ENCODE measurements at regions not wholly inside any gene's neighbourhood (a gene's known extent, or its start where the extent isn't known, plus 50 kb on each side); places are given as distances from the start of the nearest gene placed in this dataset.

DNA sequence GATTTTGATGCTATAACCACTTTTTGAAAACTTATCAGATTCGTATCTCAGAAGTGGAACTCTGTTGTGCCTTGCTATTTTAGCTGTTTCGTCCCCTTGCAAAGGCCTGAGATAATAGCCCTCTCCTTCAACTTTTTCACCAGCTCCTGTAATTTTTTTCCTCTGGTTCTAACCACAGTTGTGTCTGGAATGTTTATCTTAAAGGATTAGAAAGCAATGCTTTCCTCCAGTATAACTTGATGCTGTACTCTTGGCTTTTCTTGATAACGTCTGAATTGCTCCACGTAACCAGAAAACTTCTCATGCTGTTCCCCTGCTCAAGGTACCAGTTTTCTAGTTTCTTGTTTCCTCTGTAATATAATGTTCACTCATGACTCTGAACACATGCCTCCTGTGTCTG, 209.4 kb downstream of the DTWD2 start:
- DNase-seq, result no peak

- no peak for DNase-seq
These were observed 211.1 kb downstream of the DTWD2 start for GRCh38 chr5:118777189-118777736.

DNA sequence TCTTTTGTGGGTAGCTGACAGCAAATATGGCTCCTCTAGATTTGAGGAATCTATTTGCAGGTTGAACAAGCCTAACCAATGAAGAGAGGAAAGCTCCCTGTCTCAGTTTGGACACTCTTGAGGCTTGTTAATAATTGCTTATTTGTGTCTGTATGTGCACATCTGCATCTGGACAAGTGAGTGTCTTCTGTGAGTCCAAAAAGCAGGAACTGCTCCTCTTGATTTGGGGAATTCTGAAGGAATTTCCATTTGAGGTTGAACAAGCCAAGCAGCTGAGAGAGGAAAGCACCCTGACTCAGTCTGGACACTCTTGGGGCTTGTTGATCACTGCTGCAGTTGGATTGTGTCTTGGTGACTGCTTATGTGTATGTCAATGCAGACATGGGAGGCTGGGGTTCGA, 211.6 kb downstream of the DTWD2 start:
- DNase-seq, result no peak

DNA sequence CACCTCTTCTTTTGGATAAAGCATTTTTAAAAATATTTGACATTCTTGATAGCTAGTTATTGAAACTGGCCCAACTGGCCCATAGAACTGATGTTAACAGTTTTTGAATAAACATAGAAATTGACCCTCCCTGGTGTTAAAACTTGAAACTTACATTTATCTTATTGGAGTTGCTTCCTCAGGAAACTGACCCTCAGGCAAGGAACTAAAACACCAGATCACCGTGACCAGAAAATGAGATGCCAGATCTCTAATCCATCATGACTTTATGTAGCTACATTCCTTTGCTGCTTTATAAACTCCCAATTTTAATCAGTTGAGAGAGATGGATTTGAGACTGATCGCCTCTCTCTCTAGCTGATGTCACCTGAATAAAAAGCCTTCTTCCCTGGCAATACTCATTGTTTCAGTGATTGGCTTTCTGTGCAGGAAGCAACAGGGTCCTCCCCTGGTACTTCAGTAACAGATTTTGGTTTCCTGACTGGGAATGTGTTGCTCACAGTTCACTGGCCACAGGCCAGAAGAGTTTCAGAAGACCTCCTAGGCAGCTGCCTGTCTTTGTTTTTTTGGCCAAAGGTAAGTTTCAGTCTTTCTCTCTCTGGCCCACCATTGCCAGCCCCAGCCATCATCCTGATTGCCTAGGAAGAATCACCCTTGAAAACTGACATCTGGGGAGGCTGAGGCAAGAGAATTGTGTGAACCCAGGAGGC, 212.4 kb downstream of the DTWD2 start:
- no peak for DNase-seq

DNA sequence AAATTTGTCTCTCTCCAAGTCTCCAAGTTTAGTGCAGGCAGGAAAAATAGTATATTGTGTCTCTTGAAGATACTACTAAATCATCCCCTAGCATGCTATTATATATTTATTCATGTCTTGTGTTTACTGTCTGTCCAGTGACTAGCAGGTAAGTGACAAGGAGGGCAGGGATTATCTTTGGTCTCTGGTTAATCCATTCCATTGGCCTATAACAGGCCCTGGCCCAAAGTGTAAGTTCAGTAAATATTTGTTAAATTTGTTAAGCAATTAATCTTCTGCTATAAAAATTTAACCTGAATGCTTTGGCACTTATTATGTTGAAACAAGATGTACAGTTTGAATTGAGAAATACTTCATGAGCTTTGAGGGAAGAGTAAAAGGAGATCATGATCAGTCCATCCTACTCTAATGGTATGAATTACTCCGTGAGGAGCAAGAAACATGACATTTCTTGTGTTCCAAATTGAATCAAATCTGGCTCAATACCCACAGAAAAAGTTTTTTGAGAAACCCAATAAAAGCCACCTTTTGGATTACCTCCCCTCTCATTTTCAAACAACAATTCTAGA, 219.7 kb downstream of the DTWD2 start:
- DNase-seq, result no peak

GRCh38 chr5:118762291-118762690, 226.1 kb downstream of the DTWD2 start:
- no peak for DNase-seq

- no peak for DNase-seq
These were observed 226.5 kb downstream of the DTWD2 start for GRCh38 chr5:118761814-118762213.

- DNase-seq, result no peak
These were observed 235.4 kb downstream of the DTWD2 start for GRCh38 chr5:118752969-118753368.

GRCh38 chr5:118736396-118736795, 252.0 kb downstream of the DTWD2 start:
- no peak for DNase-seq

GRCh38 chr5:118733394-118733793, 255.0 kb downstream of the DTWD2 start:
- DNase-seq, result no peak

GRCh38 chr5:118728191-118728590, 260.2 kb downstream of the DTWD2 start:
- DNase-seq, result no peak

GRCh38 chr5:118726891-118727290, 261.5 kb downstream of the DTWD2 start:
- no peak for DNase-seq

GRCh38 chr5:118723021-118723338, 265.4 kb downstream of the DTWD2 start:
- DNase-seq, result no peak

DNA sequence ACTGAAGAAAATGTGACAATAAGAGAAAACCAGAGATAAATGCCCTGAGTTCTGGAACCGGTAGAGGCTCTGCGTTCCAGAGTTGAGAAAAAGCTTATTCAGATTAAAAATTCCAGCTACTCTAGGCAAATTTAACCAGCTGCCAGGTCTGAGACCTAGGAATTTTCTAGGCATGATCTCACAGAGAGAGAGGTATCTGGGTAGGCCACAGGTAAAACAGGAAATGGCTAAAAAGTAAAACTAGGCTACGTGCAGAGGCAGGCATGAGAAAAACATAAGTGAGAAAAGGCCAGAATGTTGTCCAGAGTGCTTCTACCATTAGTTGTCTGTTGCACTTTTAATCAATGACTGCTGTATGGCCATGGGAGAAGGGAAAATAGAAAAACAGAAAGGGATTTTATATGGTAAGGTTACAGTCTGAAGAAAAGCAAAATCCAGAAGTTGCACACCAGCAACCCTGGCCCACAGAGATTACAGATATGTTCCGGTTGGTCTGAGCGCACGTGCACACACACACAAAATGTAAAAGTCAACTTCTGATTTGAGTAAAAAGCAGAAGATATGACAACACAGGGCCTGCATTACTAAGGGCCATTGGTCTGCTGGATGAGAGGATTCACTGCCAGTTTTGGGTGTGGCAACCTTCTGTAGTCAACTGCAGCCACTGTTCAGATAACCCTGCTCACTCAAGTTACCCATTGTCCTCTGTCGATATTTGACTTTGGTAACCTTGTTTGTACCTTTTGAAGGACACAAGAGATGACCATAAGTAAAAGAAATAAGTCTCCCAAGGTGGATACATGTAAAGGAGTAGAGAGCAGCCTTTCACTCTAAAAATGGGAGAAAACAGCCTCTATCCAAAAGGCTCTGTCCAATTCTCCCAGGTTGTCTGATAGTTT, 266.0 kb downstream of the DTWD2 start:
- no peak for DNase-seq

DNA sequence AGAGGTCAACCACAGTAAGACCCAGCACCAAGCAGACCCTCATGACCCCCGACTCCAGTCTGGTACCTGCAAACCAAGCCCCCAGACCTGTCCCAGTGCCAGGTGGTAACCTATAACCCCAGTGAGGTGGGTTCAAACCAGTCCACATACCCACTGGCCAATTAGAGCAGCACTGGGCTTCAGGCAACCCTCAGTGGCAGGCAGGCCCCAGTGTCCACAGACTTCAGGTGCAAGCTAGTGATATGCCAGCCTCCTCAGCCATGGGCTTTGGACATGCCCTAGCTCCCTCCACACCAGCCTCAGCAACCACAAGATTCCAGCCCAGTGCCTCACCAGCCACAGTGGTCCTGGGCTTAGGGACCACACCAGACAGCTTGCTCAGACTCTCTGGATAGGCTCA, 276.6 kb downstream of the DTWD2 start:
- DNase-seq, result no peak

GRCh38 chr5:118705959-118706667, 282.2 kb downstream of the DTWD2 start:
- no peak for DNase-seq

DNA sequence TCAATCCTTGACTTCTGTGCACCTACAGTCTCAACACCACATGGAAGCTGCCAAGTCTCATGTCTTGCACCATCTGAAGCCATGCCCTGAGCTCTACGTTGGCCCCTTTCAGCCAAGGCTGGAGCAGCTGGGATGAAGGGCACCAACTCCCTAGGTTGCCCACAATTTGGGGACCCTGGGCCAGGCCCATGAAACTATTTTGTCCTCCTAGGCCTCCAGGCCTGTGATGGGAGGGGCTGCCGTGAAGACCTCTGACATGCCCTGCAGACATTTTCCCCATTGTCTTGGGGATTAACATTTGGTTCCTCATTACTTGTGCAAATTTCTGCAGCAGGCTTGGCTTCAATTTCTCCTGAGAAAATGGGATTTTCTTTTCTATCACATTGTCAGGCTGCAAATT, 285.1 kb downstream of the DTWD2 start:
- no peak for DNase-seq

- DNase-seq, result no peak
These were observed 286.6 kb downstream of the DTWD2 start for GRCh38 chr5:118701791-118702190.

GRCh38 chr5:118700510-118700909, 287.8 kb downstream of the DTWD2 start:
- DNase-seq, result no peak

- DNase-seq, result no peak
These were observed 289.6 kb downstream of the DTWD2 start for GRCh38 chr5:118698774-118699173.

DNA sequence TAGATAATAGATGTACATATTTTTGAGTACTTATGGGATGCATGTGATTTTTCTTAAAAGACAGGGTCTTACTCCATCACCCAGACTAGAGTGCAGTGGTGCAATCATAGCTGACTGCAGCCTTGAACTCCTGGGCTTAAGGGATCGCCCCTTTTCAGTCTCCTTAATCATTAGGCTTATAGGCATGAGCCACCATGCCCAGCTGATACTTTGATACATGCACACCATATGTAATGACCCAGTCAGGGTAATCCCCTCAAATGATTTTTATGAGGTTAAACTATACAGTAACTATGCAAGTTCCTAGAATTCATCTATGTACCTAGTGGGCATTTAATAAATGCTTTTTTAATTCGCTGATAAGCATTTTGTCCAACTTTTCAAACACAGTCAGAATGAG, 292.3 kb downstream of the DTWD2 start:
- no peak for DNase-seq

DNA sequence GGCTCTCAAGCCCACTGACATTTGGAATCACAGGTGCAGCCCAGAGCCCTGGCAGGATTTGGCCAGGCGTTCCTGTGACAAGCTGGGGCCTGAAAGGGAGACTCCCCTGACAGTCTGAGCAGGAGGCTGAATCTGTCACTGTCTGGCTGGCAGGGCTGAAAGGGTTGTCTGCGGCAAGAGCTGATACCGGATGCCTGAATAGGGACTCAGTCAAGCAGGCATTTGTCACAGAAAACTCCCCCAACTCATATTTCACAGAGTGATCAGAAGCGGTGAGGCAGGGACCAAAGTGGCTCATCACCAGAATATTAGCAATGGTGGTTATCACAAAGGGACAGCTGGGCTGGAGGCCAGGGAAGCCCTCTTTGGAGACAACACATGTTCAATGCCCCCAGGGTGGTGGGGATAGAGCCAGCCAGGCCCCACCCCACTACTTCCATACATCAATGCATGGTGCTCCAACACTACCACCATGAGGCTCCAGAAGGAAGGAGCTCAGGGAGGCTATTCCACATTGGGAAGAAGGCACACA, 295.5 kb downstream of the DTWD2 start:
- DNase-seq, result no peak

All from CD4-positive, alpha-beta T cell treated with Interleukin-17A for 4 hours (primary cell).